Activated CD4-positive, CD25-positive, alpha-beta regulatory T cell treated with anti-CD3 and anti-CD28 coated beads, Interleukin-2, amount 50 U/mL, for 72 hours (primary cell): ENCODE measurements at regions not wholly inside any gene's neighbourhood (a gene's known extent, or its start where the extent isn't known, plus 50 kb on each side); places are given as distances from the start of the nearest gene placed in this dataset.

Experiments used
- DNase-seq: peaks from one replicate; pipeline ENCODE4 v3.0.0; 2021

- no peak for DNase-seq
Observed at GRCh38 chr11:15547685-15548084, 433.0 kb downstream of the INSC start.

GRCh38 chr11:15551901-15552851 lies 437.5 kb downstream of the INSC start:
- DNase-seq = no peak

- no peak for DNase-seq
Observed at GRCh38 chr11:15555161-15555560, 440.4 kb downstream of the INSC start.

DNA sequence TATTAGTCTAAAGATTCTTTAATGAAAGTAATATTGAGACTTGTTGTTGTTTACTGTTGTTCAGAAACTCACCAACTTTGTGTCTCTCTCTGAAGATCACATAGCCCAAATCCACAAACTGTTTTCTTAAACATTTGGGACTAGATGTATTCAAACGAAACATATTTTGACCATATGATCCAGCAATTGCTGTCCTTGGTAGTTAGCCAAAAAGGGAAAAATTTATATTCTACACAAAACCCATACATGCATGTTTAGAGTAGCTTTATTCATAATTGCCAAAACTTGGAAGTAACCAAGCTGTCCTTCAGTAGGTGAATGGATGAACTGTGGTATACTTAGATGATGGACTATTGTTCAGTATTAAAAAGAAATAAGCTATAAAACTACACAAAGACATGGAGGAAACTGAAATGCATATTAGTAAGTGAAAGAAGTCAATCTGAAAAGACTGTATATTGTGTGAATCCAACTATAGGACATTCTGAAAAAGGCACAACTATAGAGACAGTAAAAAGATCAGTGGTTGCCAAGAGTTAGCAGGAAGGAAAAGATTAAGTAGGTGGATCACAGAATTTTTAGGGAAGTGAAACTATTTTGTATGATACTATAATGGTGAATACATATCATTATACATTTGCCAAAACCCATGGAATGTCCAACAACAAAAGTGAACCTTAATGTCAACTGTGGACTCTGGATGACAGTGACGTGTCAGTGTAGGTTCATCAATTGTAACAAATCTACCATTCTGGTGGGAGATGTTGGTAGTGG lies 442.9 kb downstream of the INSC start:
- no peak for DNase-seq

GRCh38 chr11:15558513-15559181 lies 443.9 kb downstream of the INSC start:
- no peak for DNase-seq

DNA sequence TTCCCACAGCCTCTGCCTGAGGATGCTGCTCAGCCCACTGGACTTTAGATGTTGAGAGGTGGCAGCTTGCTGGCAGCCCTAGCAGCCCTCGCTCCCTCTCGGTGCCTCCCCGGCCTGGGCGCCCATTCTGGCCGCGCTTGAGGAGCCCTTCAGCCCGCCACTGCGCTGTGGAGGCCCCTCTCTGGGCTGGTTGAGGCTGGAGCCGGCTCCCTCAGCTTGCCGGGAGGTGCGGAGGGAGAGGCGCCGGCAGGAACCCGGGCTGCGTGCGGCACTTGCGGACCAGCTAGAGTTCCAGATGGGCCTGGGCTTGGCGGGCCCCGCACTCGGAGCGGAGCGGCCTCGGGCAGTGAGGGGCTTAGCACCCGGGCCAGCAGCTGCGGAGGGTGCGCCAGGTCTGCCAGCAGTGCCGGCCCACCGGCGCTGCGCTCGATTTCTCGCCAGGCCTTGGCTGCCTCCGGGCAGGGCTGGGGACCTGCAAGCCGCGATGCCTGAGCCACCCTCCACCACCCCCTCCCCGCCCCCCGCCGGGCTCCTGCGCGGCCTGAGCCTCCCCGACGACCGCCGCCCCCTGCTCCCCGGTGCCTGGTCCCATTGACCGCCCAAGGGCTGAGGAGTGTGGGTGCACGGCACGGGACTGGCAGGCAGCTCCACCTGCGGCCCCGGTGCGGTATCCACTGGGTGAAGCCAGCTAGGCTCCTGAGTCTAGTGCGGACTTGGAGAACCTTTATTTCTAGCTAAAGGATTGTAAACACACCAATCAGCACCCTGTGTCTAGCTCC lies 446.2 kb downstream of the INSC start:
- no peak for DNase-seq

- DNase-seq = no peak
Observed at GRCh38 chr11:15562230-15562629, 447.5 kb downstream of the INSC start.

DNA sequence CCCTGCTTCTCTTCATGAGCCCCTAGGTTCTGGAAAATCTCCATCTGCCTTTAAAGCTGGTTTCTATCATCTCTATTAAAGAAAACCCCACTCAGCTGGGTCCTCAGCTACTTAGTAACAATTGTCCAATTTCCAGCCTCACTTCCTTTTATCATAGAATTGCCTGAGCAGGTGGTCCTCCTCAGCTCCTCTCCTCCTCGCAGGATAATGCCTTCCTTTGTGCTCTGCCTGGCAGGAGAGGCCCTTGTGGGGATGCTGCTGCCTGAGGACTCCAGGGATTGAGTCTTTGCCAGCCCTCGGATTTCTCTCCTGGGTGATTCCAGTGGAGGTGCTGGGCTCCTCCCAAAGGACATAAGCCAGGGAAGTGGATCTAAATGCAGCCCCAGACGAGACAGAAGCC lies 448.3 kb downstream of the INSC start:
- no peak for DNase-seq

GRCh38 chr11:15565880-15566279 lies 451.2 kb downstream of the INSC start:
- no peak for DNase-seq

GRCh38 chr11:15568440-15568839 lies 453.7 kb downstream of the INSC start:
- DNase-seq = no peak

- no peak for DNase-seq
Observed at GRCh38 chr11:15569305-15570025, 454.7 kb downstream of the INSC start.

- DNase-seq = no peak
Observed at GRCh38 chr11:15575409-15575808, 460.7 kb downstream of the INSC start.

DNA sequence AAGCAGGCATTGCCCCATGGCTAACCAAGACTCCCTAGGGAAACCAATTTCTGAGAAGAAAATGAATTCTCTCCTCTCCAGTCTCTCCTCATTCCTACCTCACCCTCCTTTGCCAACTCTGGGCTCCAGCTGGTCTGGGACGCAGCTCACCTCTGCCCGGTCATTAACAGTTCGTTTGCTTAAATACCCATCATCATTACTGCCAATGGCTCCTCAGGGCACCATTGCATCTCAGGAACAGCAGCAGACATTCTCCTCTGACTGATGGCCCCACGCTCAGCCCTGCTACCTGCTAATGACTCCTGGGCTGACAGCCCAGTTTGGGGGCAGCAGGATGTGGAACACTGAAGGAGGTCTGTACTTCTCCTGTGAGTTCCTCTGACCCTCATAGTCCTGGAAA lies 462.0 kb downstream of the INSC start:
- no peak for DNase-seq

DNA sequence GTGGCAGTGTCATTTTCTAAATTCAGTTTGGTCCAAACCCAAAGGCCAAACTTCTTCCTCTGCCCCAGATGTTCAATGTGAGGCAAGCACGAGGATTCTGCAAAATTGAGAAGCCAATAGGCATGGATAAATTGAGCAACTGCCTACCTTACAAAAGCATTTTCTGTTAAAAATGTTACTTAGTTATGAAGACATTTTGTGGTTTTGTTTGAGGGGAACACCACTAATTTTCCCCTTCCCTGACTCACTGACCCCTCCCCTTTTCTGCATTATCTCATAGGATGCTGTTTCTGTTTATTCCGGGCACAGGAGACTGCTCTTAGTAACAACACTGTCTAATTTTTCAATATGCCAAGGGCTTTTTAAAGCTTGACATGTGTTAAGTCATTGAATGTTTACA lies 462.8 kb downstream of the INSC start:
- no peak for DNase-seq

- DNase-seq = no peak
Observed at GRCh38 chr11:15579287-15580001, 464.7 kb downstream of the INSC start.

DNA sequence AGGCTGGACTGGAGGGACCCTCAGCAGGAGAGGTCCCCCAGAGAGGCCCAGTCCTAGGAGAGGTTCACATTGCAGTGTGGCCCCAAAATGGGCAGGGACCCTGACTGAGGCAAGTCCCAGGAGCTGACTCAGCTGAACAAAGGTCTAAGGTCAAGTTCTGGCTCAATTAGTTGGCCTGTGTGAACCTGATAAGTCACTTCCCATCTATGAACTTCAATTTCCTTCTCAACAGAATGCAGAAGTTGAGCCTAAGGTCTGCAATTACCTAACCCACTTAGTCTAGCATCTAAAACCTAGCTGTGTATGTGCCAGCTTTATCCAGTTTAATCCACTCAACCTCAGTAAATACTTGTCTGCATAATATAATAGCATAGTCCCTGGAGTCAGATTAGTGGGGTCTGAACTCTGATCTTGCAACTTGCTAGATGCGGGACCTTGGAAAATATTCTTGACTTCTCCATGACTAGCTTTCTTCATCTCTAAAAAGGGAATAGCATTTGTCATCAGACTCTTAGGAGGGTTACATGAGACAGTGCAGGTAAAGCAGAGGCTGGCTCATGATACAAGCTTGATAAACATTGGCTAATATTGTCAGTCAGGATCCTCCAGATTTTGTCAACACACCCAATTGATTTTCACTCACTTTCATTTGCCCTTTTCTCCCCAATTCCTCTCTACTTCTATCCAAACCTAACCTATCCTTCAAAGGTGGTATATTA lies 465.5 kb downstream of the INSC start:
- DNase-seq = no peak

- DNase-seq = no peak
Observed at GRCh38 chr11:15580775-15581095, 466.0 kb downstream of the INSC start.

GRCh38 chr11:15584158-15584557 lies 469.4 kb downstream of the INSC start:
- no peak for DNase-seq

- DNase-seq = no peak
Observed at GRCh38 chr11:15585602-15586331, 471.0 kb downstream of the INSC start.
